K562 (cell line): ENCODE measurements at regions not wholly inside any gene's neighbourhood (a gene's known extent, or its start where the extent isn't known, plus 50 kb on each side); places are given as distances from the start of the nearest gene placed in this dataset.

Source experiments
- ATAC-seq: fragments of 200-7000 bp; cut with Tn5 transposase; 3 replicates; pipeline ENCODE4 v1.9.1; 2020; ENCODE audit warnings: moderate library complexity
- BruUV-seq: library from RNA; stranded (reverse); fragments of 400-500 nt; replicated peaks from 2 replicates; lab custom pipeline; 2021; lab: Mats Ljungman, UMichigan
- CTCF ChIA-PET: fragments of 300-600 bp; formaldehyde crosslinking; extraction: SDS; loops from one replicate; lab custom pipeline; 2021; ENCODE audit warnings: low intra/inter-chr PET ratio; lab: Yijun Ruan, JAX
- POLR2A ChIA-PET: fragments of 300-600, 350-650 bp; sonication (Branson Sonifier 250); formaldehyde crosslinking; extraction: SDS; loops from one replicate; lab custom pipeline; 2021; ENCODE audit warnings: antibody characterized with exemption, inconsistent platforms; lab: Yijun Ruan, JAX
- DNase-seq, 4 experiments: peaks; one replicate each; pipeline versions ENCODE4 v3.0.0 to v3.0.0-alpha.2; 2011 to 2018; ENCODE audit warnings: low spot score in 3 of 4, mixed read lengths in 3 of 4; ENCODE audit errors: extremely low read depth in 1 of 4
- FAIRE-seq: peaks from 2 replicates; lab custom pipeline; 2011; peaks lifted over from hg19 to GRCh38; lab: Jason Lieb, UNC
- H2AFZ ChIP-seq: 2 replicates; pipeline ENCODE4 v1.6.0; 2011; ENCODE audit warnings: low read depth, low read length, control low read depth, inconsistent platforms
- H3K27ac ChIP-seq: fragments of 200-600 bp; 3 replicates; pipeline ENCODE4 v1.8.0; 2011; ENCODE audit warnings: low read depth, mild to moderate bottlenecking, control low read depth, inconsistent platforms, low read length, moderate library complexity, mixed read lengths; ENCODE audit errors: extremely low read depth
- H3K27me3 ChIP-seq, 2 experiments: fragments of 300-600 bp in 1 of 2; 2 replicates in 1 of 2; 3 replicates in 1 of 2; pipeline versions ENCODE4 v1.6.0 to v1.8.0; 2011; ENCODE audit warnings: inconsistent platforms in 2 of 2, low read length in 2 of 2, mild to moderate bottlenecking in 1 of 2, mixed read lengths in 1 of 2, moderate library complexity in 1 of 2; ENCODE audit not compliant: control insufficient read depth in 2 of 2, insufficient read depth in 2 of 2
- H3K36me3 ChIP-seq: fragments of 300-600 bp; 3 replicates; pipeline ENCODE4 v1.8.0; 2011; ENCODE audit warnings: mild to moderate bottlenecking, low read length, inconsistent platforms; ENCODE audit not compliant: control insufficient read depth, insufficient read depth
- H3K4me1 ChIP-seq, 2 experiments: fragments of 200-600 bp in 1 of 2; replicated peaks in 1 of 2; 2 replicates in 1 of 2; 3 replicates in 1 of 2; pipeline versions ENCODE4 v1.5.1 to v1.8.0; 2011; ENCODE audit warnings: inconsistent platforms in 2 of 2, low read length in 2 of 2, mild to moderate bottlenecking in 1 of 2, mixed read lengths in 1 of 2, moderate library complexity in 1 of 2; ENCODE audit not compliant: control insufficient read depth in 2 of 2, insufficient read depth in 2 of 2
- H3K4me2 ChIP-seq: 2 replicates; pipeline ENCODE4 v1.6.1; 2011; ENCODE audit warnings: low read length, control low read depth, inconsistent platforms, mixed read lengths; ENCODE audit not compliant: insufficient read depth
- H3K4me3 ChIP-seq: fragments of 200-600 bp; sonication (generic), shearing (Covaris generic); 2 replicates; pipeline ENCODE4 v1.5.1; 2016; ENCODE audit warnings: control low read depth, inconsistent platforms
- H3K79me2 ChIP-seq: fragments of 200-600 bp; 3 replicates; pipeline ENCODE4 v1.8.0; 2011; ENCODE audit warnings: low read length, inconsistent platforms; ENCODE audit not compliant: control insufficient read depth, insufficient read depth
- H3K9ac ChIP-seq, 2 experiments: 2 replicates each; pipeline versions ENCODE4 v1.6.0 to v1.6.1; 2011; ENCODE audit warnings: low read depth in 2 of 2, low read length in 2 of 2, control low read depth in 1 of 2, inconsistent platforms in 1 of 2, mild to moderate bottlenecking in 1 of 2, mixed read lengths in 1 of 2; ENCODE audit not compliant: insufficient read depth in 1 of 2
- H3K9me1 ChIP-seq: one replicate; pipeline ENCODE4 v1.6.0; 2011; ENCODE audit warnings: inconsistent platforms, mild to moderate bottlenecking, low read length, moderate library complexity; ENCODE audit not compliant: control insufficient read depth, insufficient read depth
- H3K9me3 ChIP-seq: replicated peaks from 2 replicates; pipeline ENCODE4 v1.5.1; 2011; ENCODE audit warnings: low read depth, low read length, inconsistent platforms; ENCODE audit not compliant: control insufficient read depth, insufficient read depth
- H4K20me1 ChIP-seq: replicated peaks from 2 replicates; pipeline ENCODE4 v1.6.1; 2011; ENCODE audit warnings: low read length, inconsistent platforms, mixed read lengths; ENCODE audit not compliant: control insufficient read depth, insufficient read depth
- CCNT2 ChIP-seq: IDR thresholded peaks from 2 replicates; pipeline ENCODE4 v1.6.1; 2011; ENCODE audit warnings: borderline replicate concordance, low read depth, mild to moderate bottlenecking, moderate library complexity, mixed read lengths, low read length; ENCODE audit not compliant: insufficient read length; ENCODE audit errors: extremely low read depth
- JUNB ChIP-seq: fragments of 450-650 bp; formaldehyde crosslinking; conservative IDR thresholded peaks from 2 replicates; pipeline ENCODE4 v1.4.0; 2020; ENCODE audit warnings: mild to moderate bottlenecking
- MCM7 ChIP-seq, 2 experiments: fragments of 450-650 bp; IDR thresholded peaks; 2 replicates each; pipeline ENCODE4 v1.6.1; 2016 to 2018
- MYC ChIP-seq, 2 experiments: fragments of 250-450 bp in 1 of 2; sonication (Bioruptor Pico) in 1 of 2; IDR thresholded peaks; 2 replicates each; pipeline versions ENCODE4 v1.5.1 to v1.6.1; 2012 to 2021; ENCODE audit warnings: low read depth in 2 of 2, borderline replicate concordance in 1 of 2, improper control_type of control experiment in 1 of 2, low read length in 1 of 2, mild to moderate bottlenecking in 1 of 2, moderate library complexity in 1 of 2
- NR2C2 ChIP-seq, 2 experiments: fragments of 200-800 bp in 1 of 2; sonication (Bioruptor generic) in 1 of 2; sonication (generic) in 1 of 2; formaldehyde crosslinking in 1 of 2; IDR thresholded peaks; 2 replicates each; pipeline versions ENCODE4 v1.6.1 to v1.8.0; 2016 to 2022; ENCODE audit warnings: mild to moderate bottlenecking in 1 of 2, missing compliant biosample characterization in 1 of 2, missing genetic modification characterization in 1 of 2, missing genetic modification reagents in 1 of 2
- NUFIP1 ChIP-seq: fragments of 450-650 bp; IDR thresholded peaks from 2 replicates; pipeline ENCODE4 v1.6.1; 2018; ENCODE audit not compliant: partially characterized antibody
- PCBP2 ChIP-seq: fragments of 200-400 bp; formaldehyde crosslinking; IDR thresholded peaks from 2 replicates; pipeline ENCODE4 v1.6.1; 2018; ENCODE audit warnings: low read length, low read depth, mild to moderate bottlenecking, moderate library complexity; ENCODE audit not compliant: poor library complexity, severe bottlenecking
- TARDBP ChIP-seq: fragments of 450-650 bp; IDR thresholded peaks from 2 replicates; pipeline ENCODE4 v1.6.1; 2016
- ZSCAN32 ChIP-seq: fragments of 450-650 bp; formaldehyde crosslinking; IDR thresholded peaks from 2 replicates; pipeline ENCODE4 v1.4.0; 2020; ENCODE audit warnings: mild to moderate bottlenecking, moderate library complexity
- in situ Hi-C: fragments of 300-500 bp; cut with MboI; formaldehyde crosslinking; loops from 4 replicates; pipeline ENCODE4 v1.15.0; 2018; ENCODE audit warnings: inconsistent platforms, mixed read lengths
- intact Hi-C: fragments of 100-400 bp; cut with micrococcal nuclease; formaldehyde crosslinking; loops from 2 replicates; pipeline ENCODE4 v1.14.2; 2022
- TF ChIP-seq, protein P1 (sequence below), 2 experiments: fragments of 450-650 bp in 1 of 2; sonication (generic) in 1 of 2; formaldehyde crosslinking in 1 of 2; IDR thresholded peaks in 1 of 2; conservative IDR thresholded peaks in 1 of 2; 2 replicates each; pipeline versions ENCODE4 v1.6.1 to v1.8.1; 2016 to 2023; ENCODE audit warnings: mild to moderate bottlenecking in 2 of 2, moderate library complexity in 2 of 2, inconsistent platforms in 1 of 2, missing genetic modification reagents in 1 of 2

DNA sequence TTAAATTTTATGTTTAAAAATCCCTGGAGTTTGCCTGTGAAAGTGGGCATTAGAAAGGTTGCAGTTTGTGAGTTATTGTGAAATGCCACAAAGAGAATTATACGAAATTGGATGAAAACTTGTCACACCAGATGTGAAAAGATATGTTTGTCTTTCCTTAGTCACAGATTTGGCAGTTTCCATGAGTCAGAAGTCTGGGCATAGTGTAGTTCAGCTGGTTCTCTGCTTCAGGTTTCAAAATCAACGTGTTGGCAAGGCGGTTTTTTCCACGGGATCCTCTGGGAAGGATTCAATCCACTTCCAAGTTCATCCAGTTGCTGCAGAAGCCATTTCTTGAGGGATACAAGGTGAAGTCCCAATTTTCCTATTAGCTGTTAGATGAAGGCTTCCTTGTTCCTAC, 658.0 kb upstream of the CDH2 start (continued):
- TF ChIP-seq, protein P1, sequence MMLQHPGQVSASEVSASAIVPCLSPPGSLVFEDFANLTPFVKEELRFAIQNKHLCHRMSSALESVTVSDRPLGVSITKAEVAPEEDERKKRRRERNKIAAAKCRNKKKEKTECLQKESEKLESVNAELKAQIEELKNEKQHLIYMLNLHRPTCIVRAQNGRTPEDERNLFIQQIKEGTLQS (IDR thresholded peaks at IDR 0.05), result no peak
- TF ChIP-seq, protein P1 (CRISPR knock-in tag; conservative IDR thresholded peaks at IDR 0.05), result no peak

DNA sequence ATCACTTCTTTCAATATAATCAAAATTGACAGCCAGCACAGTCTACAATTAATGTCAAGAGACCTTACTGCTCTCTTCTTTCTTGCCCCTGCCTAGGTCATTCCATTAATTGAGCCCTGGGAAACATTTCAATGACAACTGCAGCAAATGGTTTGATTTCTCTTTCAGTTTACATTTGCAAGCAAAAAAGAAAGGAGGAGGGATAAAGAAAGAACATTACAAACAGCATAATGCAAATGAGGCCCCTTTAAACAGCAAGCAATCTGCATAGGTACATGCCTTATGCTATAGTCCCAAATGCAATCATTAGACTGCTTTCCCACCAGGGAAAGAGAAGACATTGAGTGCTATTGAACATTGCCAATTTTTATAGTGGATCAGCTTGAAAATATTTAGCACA, 655.0 kb upstream of the CDH2 start:
- BruUV-seq, result no TSS peak
- H3K4me1 ChIP-seq, result no peaks in the 10 kb centered on the region
- no peak overlapping the region for H3K27ac ChIP-seq
- H4K20me1 ChIP-seq, result no peaks in the 10 kb centered on the region
- TF ChIP-seq CCNT2, result no peak
- TF ChIP-seq JUNB (CRISPR knock-in tag), result no peak
- no peak for TF ChIP-seq NUFIP1
- no peak for TF ChIP-seq NR2C2 (CRISPR knock-in tag; IDR thresholded peaks at IDR 0.05)
- no peak for TF ChIP-seq NR2C2 (tag; IDR thresholded peaks at IDR 0.05)
- no peak for TF ChIP-seq MCM7 (IDR thresholded peaks at IDR 0.05)
- TF ChIP-seq MYC (IDR thresholded peaks at IDR 0.05; ENCODE audit: low read depth, low read length), result no peak
- no peak for TF ChIP-seq MYC (CRISPR knock-in tag; IDR thresholded peaks at IDR 0.05; ENCODE audit: borderline replicate concordance, low read depth)
- TF ChIP-seq ZSCAN32 (CRISPR knock-in tag), result no peak
- no peak for TF ChIP-seq PCBP2
- no peak for TF ChIP-seq TARDBP
- POLR2A ChIA-PET, result no interaction called here
- no peaks in the 10 kb centered on the region for H3K27me3 ChIP-seq
- H3K79me2 ChIP-seq, result no peaks in the 10 kb centered on the region
- no peaks in the 10 kb centered on the region for H3K9me3 ChIP-seq
- in situ Hi-C loops (no loop called here), intact Hi-C loops (no loop called here)
- H2AFZ ChIP-seq, result no peak overlapping the region
- no peaks in the 10 kb centered on the region for H3K36me3 ChIP-seq
- no peak for DNase-seq
- no peak overlapping the region for H3K4me2 ChIP-seq
- CTCF ChIA-PET, result no interaction called here
- no peak overlapping the region for H3K4me3 ChIP-seq
- ATAC-seq, result no peak
- H3K9ac ChIP-seq, result no peak overlapping the region
- no peak for FAIRE-seq
- no peaks in the 10 kb centered on the region for H3K9me1 ChIP-seq
